Activated CD8-positive, alpha-beta memory T cell treated with anti-CD3 and anti-CD28 coated beads for 36 hours (primary cell): ENCODE measurements at regions not wholly inside any gene's neighbourhood (a gene's known extent, or its start where the extent isn't known, plus 50 kb on each side); places are given as distances from the start of the nearest gene placed in this dataset.
"Not testable (repeated sequence)": the region's sequence is repeated elsewhere in the genome, so short reads cannot be mapped to it uniquely, and the experiment has no call there.

ENCODE experiments used
- CTCF ChIA-PET: fragments of 350-600 bp; sonication (Branson Sonifier 250); formaldehyde crosslinking; loops from one replicate; lab custom pipeline; 2021; ENCODE audit warnings: antibody characterized with exemption; lab: Charles Lee
- POLR2A ChIA-PET: fragments of 350-600 bp; sonication (Branson Sonifier 250); formaldehyde crosslinking; loops from one replicate; lab custom pipeline; 2021; ENCODE audit warnings: antibody characterized with exemption; lab: Charles Lee

DNA sequence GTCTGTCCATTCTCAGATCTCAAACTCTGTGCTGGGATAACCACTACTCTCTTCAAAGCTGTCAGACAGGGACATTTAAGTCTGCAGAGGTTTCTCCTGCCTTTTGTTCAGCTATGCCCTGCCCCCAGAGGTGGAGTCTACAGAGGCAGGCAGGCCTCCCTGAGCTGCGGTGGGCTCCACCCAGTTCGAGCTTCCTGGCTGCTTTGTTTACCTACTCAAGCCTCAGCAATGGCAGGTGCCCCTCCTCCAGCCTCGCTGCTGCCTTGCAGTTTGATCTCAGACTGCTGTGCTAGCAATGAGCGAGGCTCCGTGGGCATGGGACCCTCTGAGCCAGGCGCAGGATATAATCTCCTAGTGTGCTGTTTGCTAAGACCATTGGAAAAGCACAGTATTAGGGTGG is 53.1 kb upstream of the HUNK start:
- CTCF ChIA-PET, POLR2A ChIA-PET: not testable (repeated sequence)

DNA sequence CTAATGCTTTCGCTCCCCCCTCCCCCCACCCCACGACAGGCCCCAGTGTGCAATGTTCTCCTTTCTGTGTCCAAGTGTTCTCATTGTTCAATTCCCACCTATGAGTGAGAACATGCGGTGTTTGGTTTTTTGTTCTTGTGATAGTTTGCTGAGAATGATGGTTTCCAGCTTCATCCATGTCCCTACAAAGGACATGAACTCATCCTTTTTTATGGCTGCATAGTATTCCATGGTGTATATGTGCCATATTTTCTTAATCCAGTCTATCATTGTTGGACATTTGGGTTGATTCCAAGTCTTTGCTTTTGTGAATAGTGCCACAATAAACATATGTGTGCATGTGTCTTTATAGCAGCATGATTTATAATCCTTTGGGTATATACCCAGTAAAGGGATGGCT is 58.5 kb upstream of the HUNK start:
- CTCF ChIA-PET, POLR2A ChIA-PET: not testable (repeated sequence)

DNA sequence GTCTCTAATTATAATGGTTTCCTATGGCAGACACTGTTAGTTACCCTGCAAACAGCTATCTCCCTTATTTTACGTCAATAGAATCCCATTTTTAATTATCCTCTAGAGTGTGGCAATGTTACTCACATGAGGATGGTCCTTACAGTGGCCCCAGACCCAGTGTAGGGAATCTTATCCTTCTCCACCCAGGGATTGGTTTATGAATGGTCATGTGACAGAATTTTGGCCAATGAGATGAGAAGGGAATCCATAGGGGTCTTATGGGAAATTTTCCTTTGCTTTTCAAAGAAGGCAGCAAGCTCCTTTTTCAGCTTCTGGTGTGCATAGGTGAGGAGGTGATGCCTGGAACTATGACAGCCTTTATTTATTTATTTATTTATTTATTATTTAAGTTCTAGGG is 59.0 kb upstream of the HUNK start:
- ChIA-PET POLR2A (no interaction called here), CTCF (no interaction called here)

DNA sequence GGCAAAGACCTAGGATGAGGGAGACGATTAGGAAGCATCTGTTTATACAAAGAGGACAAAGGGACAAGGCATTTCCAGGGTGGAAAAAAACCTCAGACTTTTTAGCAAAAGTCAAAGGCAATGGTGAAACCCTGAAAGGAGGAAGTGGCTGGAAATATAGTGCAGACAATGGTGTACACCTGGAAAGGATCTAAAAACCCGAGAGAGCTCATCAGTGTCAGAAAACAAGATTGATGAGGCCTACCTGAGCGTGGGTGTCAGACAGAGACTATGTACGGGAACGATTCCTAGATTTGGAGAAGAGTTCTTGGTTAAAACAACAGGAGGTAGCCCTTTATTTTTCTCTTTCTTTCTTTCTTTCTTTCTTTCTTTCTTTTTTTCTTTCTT is 68.8 kb upstream of the HUNK start:
- POLR2A ChIA-PET = no interaction called here

DNA sequence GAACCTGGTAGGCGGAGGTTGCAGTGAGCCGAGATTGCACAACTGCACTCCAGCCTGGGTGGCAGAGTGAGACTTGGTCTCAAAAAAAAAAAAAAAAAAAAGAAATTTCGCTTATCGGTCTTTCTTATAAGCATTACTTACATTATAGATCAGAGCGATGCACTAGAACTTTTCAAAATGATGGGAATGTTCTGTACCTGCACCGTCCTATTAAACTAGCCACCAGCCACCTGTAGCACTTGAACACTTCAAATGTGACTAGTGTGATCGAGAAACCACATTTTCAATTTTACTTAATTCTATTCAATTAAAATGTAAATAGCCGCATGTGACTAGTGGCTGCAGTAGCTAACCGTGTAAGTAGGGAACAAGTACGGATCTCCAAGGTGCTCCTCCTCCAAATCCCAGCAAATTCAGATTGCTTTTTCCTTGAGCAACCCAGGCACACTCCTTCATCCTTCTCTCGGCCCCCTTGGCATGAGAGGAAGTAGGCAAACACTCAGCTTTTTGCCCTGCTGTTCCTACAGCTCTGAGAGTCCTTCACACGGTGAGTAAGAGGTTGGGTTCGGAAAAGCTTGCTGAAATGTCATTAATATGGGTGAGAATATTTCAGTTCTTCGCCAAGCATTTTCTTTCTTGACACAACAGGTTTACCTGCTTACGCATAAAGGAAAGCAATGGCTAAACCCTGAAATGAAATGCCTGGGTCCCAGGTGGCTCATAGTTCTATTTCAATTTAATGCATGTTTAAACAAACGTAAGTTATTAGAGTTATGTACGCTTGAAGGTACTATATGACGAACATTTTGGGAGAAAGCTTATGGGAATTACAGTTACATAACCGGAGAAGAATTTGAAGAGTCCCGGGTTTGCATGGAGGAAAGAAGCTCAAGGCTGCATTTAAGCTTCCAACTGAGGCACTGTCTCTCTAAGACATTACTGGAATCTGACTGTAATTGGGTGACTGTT is 69.5 kb upstream of the HUNK start:
- ChIA-PET CTCF (no interaction called here), POLR2A (no interaction called here)

More for the DNA sequence above, 68.8 kb upstream of the HUNK start:
- CTCF ChIA-PET = no interaction called here

DNA sequence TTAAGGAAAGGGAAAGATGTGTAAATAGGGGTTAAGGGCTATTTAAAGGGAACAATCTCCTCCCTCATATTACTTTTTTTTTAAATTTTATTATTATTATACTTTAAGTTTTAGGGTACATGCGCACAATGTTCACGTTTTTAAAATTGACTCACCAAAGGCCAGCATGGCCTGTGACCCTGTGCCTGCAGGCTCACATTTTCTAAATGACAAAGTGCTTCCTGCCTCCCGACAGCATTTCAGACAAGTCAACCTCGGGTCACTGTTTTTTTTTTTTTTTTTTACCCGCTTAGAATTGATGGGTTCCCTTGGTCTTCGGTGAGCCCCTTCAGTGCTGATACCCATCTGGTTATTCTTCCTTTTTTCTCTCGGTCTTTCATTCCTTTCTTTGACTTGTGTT is 70.4 kb upstream of the SCAF4 start:
- ChIA-PET CTCF (no interaction called here), POLR2A (no interaction called here)

DNA sequence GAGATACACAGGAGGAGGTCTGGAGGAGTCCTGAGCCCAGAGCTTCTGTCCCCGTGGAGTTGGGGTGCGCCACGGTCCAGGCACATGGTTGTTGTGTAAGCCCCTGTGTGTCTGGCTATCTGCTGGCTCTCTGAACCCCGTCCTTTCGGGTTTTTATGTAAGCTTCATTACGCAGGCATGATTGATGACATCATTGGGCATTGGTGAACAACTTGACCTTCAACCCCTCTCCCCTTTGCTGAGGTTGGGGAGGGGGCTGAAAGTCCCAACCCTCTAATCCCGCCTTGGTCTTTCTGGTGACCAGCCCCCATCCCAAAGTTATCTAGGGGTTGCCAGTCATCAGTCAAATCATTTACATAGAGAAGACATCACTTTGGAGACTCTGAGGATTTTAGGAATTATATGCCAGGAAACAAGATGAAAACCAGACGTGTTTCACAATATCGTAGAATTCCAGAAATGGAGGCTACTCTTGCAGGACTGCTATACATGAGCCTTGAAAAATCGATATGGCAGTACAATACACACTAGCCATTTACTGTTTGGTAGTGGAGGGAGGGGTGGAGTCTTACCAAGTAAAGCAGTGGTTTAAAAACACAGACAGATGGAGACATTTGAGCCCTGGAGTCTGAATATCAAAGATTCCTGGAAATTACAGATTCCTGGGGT is 69.8 kb upstream of the SCAF4 start:
- POLR2A ChIA-PET = no interaction called here

DNA sequence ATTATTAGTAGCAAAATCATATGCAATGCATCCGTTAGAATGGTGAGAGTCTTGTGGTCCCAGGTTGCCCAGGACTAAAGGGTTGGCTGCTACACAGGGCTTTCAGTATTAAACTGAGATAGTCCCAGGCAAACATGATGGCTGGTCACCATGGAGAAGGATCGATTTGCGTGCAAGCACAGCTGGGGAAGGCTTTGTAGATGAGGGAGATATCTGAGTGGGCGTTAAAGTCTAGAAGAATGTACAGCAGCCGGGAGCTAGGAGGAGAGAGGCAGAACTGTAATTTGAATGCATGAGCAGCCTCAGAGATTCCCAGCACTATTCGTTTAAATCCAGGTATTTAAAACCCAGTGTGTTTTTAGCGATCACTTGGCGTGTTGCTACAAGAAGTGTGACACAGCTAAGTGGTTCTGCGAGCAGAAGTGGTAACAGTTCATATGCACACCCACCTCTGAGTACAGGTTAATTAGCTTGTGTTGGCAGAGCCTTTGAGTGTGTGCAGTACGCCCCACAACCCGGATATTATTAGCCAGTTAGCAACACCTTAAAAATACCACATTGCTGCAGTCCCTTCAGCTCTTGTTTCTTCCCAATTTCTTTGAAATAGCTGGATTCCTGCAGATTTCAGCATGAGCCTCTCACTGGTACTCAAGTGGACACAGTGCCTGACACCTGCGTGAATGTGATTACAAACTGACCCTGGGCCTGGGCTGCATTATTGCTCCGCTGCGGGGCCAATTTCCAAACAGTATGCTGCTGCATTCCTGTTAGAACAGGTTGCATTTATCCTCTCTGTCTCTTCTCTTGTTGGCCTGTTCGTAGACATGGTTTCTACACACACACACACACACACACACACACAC is 67.2 kb upstream of the SCAF4 start:
- CTCF ChIA-PET = no interaction called here

More for the DNA sequence above, 69.8 kb upstream of the SCAF4 start:
- CTCF ChIA-PET = no interaction called here

DNA sequence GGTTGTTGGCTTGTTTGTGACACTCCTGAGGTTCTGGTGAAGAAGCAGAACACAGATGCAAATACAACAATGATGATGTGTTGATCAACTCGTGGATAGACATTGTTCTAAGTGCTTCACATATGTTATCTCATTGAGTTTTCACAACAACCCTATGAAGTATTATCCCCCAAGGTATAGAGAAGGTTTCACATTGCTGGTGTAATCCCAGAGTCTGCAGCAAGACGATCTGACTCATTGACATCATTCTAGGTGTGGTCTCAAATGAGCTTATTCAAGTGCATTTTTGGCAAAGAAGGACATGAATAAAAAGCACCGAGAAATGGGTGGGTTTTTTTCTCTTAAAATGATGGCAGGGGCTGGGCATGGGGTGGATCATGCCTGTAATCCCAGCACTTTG is 64.1 kb upstream of the SCAF4 start:
- ChIA-PET POLR2A (no interaction called here), CTCF (interaction anchor here (0.7 kb wide), 1 partner anchor 197 kb away, joined by 4 read pairs; no protein-coding TSS in a partner anchor)

More for the DNA sequence above, 67.2 kb upstream of the SCAF4 start:
- POLR2A ChIA-PET = no interaction called here

DNA sequence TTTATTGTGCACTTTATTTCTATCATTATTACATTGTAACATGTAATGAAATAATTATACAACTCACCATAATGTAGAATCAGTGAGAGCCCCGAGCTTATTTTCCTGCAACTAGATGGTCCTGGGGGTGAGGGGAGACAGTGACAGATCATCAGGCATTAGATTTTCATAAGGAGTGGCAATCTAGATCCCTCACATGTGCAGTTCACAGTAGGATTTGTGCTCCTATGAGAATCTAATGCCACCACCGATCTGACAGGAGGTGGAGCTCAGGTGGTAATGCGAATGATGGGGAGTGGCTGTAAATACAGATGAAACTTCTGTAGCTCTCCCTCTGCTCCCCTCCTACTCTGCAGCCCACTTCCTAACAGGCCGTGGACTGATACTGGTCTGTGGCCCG is 58.5 kb upstream of the SCAF4 start:
- POLR2A ChIA-PET, CTCF ChIA-PET: not testable (repeated sequence)

DNA sequence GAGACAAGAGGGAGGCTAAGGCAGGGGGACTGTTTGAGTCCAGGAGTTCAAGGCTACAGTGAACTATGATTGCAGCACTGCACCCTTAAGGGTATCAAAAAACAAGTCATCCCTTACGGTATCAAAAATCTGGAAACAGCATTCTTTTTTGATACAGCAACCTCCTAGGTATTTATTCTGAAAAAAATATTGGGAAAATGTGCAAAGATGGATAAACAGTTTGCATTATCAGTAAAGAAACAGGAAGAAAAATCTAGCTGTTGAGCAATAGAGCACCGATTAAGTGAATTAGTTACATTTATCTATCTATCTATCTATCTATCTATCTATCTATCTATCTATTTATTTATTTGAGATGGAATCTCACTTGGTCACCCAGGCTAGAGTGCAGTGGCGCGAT is 56.7 kb upstream of the SCAF4 start:
- ChIA-PET POLR2A (no interaction called here), CTCF (no interaction called here)

DNA sequence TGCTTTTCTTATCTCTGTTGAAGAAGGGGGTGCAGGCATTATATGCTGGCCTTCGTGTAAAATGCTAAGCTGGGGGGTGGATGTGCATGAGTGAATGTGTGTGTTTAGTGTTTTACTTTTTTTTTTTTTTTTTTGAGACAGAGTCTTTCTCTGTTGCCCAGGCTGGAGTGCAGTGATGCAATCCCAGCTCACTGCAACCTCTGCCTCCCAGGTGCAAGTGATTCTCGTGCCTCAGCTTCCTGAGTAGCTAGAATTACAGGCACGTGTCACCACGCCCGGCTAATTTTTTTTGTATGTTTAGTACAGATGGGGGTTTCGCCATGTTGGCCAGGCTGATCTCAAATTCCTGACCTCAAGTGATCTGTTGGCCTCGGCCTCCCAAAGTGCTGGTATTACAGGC is 55.8 kb upstream of the SCAF4 start:
- CTCF ChIA-PET, POLR2A ChIA-PET: not testable (repeated sequence)

DNA sequence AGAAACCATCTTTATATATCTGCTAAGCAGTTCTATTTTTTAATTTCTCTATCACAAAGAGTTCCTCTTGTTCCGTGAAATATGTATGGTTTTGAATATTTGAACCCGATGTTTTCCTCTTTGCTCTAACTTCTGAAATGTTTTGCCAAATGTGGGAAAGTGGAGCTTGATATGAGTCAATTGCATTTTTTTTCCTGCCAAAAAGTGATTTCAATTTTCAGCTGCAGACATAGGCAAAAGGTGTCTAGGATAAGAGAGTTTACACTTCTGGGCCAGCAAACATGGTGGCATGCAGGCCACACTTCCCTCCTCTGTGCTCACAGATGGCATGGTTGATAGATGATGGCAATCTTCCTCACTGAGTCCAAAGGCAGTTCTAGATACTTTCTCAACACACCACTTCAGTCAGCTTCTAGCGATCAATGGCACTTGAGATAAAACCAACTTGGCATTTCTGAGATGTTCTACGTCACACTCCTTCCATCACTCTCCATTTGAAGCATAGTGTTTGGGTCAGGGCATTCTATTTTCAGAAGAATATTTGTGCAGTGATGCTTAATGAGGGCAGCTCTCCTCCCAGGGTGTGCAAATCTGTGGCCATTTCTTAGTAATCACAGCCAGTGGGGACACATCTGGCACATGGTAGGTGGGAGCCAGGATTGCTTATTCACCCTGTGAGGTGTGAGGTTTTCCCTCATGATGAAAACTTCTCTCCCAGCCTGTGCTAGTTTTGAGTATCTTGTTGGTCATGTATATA is 54.4 kb upstream of the SCAF4 start:
- ChIA-PET CTCF (interaction anchor here (0.8 kb wide), 1 partner anchor 82 kb away, joined by 3 read pairs; no protein-coding TSS in a partner anchor), POLR2A (no interaction called here)

DNA sequence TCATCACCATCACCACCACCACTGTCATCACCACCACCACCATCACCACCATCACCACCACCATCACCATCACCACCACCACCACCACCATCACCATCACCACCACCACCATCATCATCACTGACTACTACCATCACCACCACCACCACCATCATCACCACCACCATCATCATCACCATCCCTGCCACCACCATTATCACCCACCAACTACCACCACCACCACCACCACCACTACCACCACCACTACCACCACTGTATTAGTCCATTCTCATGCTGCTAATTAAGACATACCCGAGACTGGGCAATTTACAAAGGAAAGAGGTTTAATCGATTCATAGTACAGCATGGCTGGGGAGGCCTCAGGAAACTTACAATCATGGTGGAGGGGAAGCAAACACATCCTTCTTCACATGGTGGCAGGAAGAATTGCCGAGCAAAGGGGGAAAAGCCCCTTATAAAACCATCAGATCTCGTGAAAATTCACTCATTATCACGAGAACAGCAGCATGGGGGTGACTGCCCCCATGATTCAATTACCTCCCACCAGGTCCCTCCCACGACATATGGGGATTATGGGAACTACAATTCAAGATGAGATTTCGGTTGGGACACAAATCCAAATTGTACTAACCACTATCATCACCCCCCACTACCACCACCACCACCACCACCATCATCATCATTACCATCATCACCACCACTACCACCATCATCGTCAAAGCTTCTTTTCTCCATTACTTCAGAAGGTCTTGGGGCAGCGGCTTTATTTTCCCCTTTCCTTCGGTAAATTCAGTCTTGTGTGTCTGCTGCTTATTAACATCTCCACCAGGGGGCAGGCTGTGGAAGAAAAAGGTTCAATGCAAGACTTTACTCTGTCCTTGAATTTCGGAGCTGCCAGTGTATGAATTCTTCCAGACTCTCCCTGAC is 53.6 kb upstream of the SCAF4 start:
- CTCF ChIA-PET = interaction anchor here (0.6 to 0.8 kb wide), 2 partner anchors 42 to 83 kb away, joined by 3 read pairs; no protein-coding TSS in a partner anchor
- POLR2A ChIA-PET = not testable (repeated sequence)

DNA sequence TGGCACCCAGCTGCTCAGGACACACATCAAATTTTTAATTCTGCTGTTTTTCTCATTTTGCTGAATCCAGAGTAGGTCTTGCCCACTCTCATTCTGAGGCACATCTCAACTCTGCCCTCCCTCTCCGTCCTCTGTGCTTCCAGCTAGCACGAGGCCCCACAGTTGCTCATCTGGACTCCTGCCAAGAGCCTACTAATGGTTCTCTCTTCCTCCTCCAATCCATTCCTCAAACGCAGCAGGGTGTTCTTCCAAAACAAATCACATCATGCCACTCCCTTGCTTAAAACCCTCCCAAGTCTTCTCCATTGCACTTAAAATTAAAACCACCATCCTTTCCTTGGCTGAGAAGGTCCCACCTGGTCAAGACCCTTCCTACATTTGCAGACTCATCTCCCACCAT is 49.8 kb upstream of the SCAF4 start:
- ChIA-PET POLR2A (no interaction called here), CTCF (no interaction called here)
